Kidney (tissue), 13 donors: ENCODE measurements at regions not wholly inside any gene's neighbourhood (a gene's known extent, or its start where the extent isn't known, plus 50 kb on each side); places are given as distances from the start of the nearest gene placed in this dataset.
A peak's percentile ranks its signal among the peaks of the same experiment; 100 is the strongest.

Experiments
- DNase-seq, 5 donors: peaks; one replicate each; pipeline ENCODE4 v3.0.0-alpha.2; 2013 to 2020
- FAIRE-seq: peaks from 2 replicates; lab custom pipeline; 2012; peaks lifted over from hg19 to GRCh38; lab: Jason Lieb, UNC
- H3K27ac ChIP-seq, 2 donors: one replicate each; pipeline ENCODE4 v1.7.0; 2013; ENCODE audit warnings: low read depth in 2 of 2, low read length in 2 of 2, inconsistent platforms in 1 of 2
- H3K27me3 ChIP-seq: one replicate; pipeline ENCODE4 v1.7.1; 2013; ENCODE audit warnings: low read length, inconsistent platforms; ENCODE audit not compliant: control insufficient read depth, insufficient read depth
- H3K36me3 ChIP-seq, 3 donors: one replicate each; pipeline versions ENCODE4 v1.7.0 to v1.7.1; 2013; ENCODE audit warnings: low read length in 3 of 3, control low read depth in 1 of 3, inconsistent platforms in 1 of 3; ENCODE audit not compliant: insufficient read depth in 3 of 3, control insufficient read depth in 2 of 3
- H3K4me1 ChIP-seq, 3 donors: one replicate each; pipeline versions ENCODE4 v1.7.0 to v1.7.1; 2013; ENCODE audit warnings: low read length in 3 of 3, inconsistent platforms in 1 of 3, low read depth in 1 of 3; ENCODE audit not compliant: control insufficient read depth in 2 of 3, insufficient read depth in 2 of 3
- H3K4me3 ChIP-seq, 3 donors: one replicate each; pipeline versions ENCODE4 v1.7.0 to v1.8.1; 2013; ENCODE audit warnings: low read length in 3 of 3, control low read depth in 1 of 3, inconsistent platforms in 1 of 3
- H3K9ac ChIP-seq, 3 donors: one replicate each; pipeline versions ENCODE4 v1.7.0 to v1.7.1; 2013; ENCODE audit warnings: low read length in 3 of 3, control low read depth in 1 of 3, inconsistent platforms in 1 of 3
- H3K9me3 ChIP-seq, 3 donors: one replicate each; pipeline versions ENCODE4 v1.7.0 to v1.7.1; 2013; ENCODE audit warnings: low read length in 3 of 3, control low read depth in 1 of 3, inconsistent platforms in 1 of 3; ENCODE audit not compliant: control insufficient read depth in 2 of 3, insufficient read depth in 1 of 3
- CTCF ChIP-seq: IDR thresholded peaks from 3 replicates; pipeline ENCODE4 v1.5.1; 2012; ENCODE audit warnings: mild to moderate bottlenecking, moderate library complexity, borderline replicate concordance; ENCODE audit not compliant: insufficient read depth; ENCODE audit errors: extremely low read depth
- intact Hi-C: fragments of 100-400 bp; cut with DNase I; formaldehyde crosslinking; loops from one replicate; pipeline ENCODE4 v1.11.1; 2022
- donor health status: control.
- donor health status: control.
- donor health status: control.
- donor health status: control.
- donor health status: control.
- donor health status: DM: yes; HTN: yes; CAD: no.
- donor health status: Normal renal cell carcinoma (clear cell type).

GRCh38 chr11:32172041-32172847 is 81.4 kb downstream of the RCN1 start:
- no peaks in the 10 kb centered on the region for H3K36me3 ChIP-seq
- DNase-seq (peak in 2 of 5 donors; percentile 19 to 45), FAIRE-seq (no peak)
- H3K9ac ChIP-seq, result no peak overlapping the region
- no peak for TF ChIP-seq CTCF
- no peaks in the 10 kb centered on the region for H3K27me3 ChIP-seq
- intact Hi-C loops, result no loop called here
- H3K9me3 ChIP-seq, result no peaks in the 10 kb centered on the region
- peaks cover 0 to 4% (median 0%) of the 10 kb centered on the region in 3 donors for H3K4me1 ChIP-seq
- peak overlapping the region in 1 of 3 donors; percentile 52 for H3K4me3 ChIP-seq
- no peak overlapping the region for H3K27ac ChIP-seq

- DNase-seq, result peak; percentile 68 to 86 (median 75)
- Histone ChIP-seq H3K9ac (peak overlapping the region in 1 of 3 donors; percentile 15), H3K27me3 (no peaks in the 10 kb centered on the region), H3K27ac (no peak overlapping the region), H3K9me3 (no peaks in the 10 kb centered on the region), H3K4me1 (peaks cover 0 to 4% (median 0%) of the 10 kb centered on the region in 3 donors), H3K4me3 (peak overlapping the region; percentile 28 to 52 (median 44)), H3K36me3 (no peaks in the 10 kb centered on the region)
- no peak for FAIRE-seq
- intact Hi-C loops, result no loop called here
- TF ChIP-seq CTCF, result peak; percentile 40
Measured at GRCh38 chr11:32172848-32173834, 82.3 kb downstream of the RCN1 start.

GRCh38 chr11:32173977-32174376 is 83.1 kb downstream of the RCN1 start:
- intact Hi-C loops, result no loop called here
- no peak for TF ChIP-seq CTCF
- no peaks in the 10 kb centered on the region for H3K9me3 ChIP-seq
- FAIRE-seq, result no peak
- H3K4me1 ChIP-seq, result peaks cover 0 to 4% (median 0%) of the 10 kb centered on the region in 3 donors
- no peak overlapping the region for H3K27ac ChIP-seq
- no peak overlapping the region for H3K9ac ChIP-seq
- DNase-seq, result no peak
- H3K4me3 ChIP-seq, result no peak overlapping the region
- H3K27me3 ChIP-seq, result no peaks in the 10 kb centered on the region
- H3K36me3 ChIP-seq, result no peaks in the 10 kb centered on the region
